ENCODE measurements at regions not wholly inside any gene's neighbourhood (a gene's known extent, or its start where the extent isn't known, plus 50 kb on each side); places are given as distances from the start of the nearest gene placed in this dataset.

- no peak for DNase-seq (ENCODE audit: low read depth in 1 of 2, low spot score in 1 of 2)
These were observed 871.5 kb downstream of the RNF144A start for GRCh38 chr2:7788736-7789135.

- DNase-seq (ENCODE audit: low read depth in 1 of 2, low spot score in 1 of 2): no peak
These were observed 874.9 kb downstream of the RNF144A start for GRCh38 chr2:7792031-7792651.

DNA sequence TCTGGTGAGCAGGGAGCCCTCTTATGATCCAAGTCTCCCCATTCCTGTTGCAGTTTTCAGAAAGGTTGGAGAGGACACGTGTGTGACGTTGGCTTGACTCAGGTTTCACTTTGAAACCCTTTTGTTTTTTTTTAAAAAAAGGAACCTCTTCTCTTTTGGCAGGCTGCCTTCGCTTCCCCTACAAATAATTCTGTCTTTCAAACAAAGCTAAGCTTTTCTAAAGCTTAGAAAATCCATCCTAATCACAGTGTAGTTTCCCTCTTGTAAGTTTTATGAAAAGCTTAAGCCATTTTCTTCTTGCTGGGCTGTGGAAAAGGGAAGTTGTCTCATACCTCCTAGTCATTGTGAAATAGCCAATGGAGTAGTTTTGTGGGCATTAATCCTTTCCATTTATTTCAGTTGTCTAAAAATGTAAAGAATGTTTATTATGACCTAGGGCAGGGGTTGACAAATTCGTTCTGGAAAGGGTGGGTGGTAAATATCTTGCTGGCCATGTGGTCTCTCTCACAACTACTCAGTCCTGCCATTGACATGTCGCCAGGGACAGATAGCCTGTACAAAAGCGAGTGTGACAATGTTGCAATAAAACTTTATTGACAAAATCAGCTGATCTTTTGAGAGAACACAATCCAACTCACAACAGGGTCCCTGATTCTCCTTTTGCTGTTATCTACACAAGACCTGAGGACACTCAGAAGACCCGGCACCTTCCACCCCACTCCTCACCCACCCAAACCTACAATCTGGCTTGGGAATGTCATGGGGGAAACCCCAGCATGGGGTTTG is 878.8 kb downstream of the RNF144A start:
- DNase-seq (ENCODE audit: low read depth in 1 of 2, low spot score in 1 of 2): no peak

- no peak for DNase-seq (ENCODE audit: low read depth in 1 of 2, low spot score in 1 of 2)
These were observed 881.8 kb upstream of the ID2 start for GRCh38 chr2:7800031-7800430.

GRCh38 chr2:7801212-7801611 is 880.6 kb upstream of the ID2 start:
- no peak for DNase-seq (ENCODE audit: low read depth in 1 of 2, low spot score in 1 of 2)

DNA sequence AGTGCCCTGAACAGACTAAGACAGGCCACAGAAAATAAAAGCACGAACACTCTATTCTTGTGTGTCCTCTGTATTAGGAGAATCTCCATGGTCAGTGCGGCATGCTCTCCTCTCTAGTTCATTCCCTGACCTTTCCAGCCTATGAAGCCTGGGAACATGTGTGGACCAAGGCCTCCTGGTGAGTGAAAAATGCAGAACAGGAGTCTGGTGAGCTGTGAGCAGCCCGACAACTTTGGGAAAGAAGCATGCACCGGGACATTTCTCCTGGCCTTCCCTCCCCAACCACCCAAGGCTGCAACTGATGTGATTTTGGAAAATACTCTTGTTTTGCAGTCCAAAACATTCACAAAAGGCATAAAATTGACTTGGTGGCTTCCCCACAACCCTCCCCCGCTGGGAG is 878.3 kb upstream of the ID2 start:
- no peak for DNase-seq (ENCODE audit: low read depth in 1 of 2, low spot score in 1 of 2)

DNA sequence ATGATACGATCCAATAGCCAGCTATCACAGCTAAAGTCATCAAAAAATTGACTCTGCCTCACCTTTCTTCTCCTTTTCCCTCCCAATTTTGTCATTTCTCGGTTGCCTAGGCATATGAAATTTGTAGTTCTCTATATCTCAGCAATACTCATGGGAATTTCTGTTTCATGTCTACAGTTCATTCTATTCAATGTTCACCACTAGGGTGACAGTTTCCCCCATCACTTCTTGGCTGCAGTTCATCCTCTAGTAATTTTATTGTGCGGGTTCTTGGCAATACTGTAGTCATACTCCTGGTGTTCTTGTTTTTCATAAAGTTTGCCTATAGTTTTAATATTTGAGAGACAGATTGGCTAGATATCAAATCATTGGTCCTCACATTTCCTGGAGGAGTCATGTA is 872.2 kb upstream of the ID2 start:
- no peak for DNase-seq (ENCODE audit: low read depth in 1 of 2, low spot score in 1 of 2)

GRCh38 chr2:7811073-7811472 is 870.8 kb upstream of the ID2 start:
- DNase-seq (ENCODE audit: low read depth in 1 of 2, low spot score in 1 of 2): no peak

DNA sequence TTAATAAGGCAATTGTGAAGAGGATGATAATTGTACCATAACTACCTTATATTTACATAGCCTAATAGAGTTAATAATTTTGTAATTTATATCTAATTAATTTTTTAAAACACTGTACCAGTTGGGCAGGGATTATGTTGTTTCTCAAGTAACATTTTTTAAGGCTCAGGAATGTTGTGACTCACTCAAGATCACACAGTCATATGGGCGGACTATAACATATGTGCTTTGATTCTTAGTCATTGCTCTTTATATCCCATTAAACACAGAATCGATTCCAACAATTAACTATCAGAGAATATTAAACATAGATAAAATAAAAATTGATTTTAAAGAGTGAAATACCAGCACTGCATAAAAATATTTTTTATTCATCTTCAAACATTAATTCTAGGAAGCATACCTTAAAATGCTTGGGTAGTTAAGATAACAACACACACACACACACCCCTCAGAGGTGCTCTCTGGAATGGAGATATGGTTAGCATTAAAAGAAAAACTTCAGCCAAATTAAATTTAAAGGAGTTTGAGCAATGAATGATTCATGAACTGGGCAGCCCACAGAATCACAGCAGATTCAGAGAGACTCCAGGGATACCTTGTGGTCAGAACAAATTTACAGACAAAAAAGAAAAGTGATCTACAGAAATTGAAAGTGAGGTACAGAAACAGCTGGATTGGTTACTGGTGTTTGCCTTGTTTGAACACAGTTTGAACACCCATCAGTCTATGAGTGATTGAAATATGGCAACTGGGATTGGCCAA is 869.4 kb upstream of the ID2 start:
- no peak for DNase-seq (ENCODE audit: low read depth in 1 of 2, low spot score in 1 of 2)

DNA sequence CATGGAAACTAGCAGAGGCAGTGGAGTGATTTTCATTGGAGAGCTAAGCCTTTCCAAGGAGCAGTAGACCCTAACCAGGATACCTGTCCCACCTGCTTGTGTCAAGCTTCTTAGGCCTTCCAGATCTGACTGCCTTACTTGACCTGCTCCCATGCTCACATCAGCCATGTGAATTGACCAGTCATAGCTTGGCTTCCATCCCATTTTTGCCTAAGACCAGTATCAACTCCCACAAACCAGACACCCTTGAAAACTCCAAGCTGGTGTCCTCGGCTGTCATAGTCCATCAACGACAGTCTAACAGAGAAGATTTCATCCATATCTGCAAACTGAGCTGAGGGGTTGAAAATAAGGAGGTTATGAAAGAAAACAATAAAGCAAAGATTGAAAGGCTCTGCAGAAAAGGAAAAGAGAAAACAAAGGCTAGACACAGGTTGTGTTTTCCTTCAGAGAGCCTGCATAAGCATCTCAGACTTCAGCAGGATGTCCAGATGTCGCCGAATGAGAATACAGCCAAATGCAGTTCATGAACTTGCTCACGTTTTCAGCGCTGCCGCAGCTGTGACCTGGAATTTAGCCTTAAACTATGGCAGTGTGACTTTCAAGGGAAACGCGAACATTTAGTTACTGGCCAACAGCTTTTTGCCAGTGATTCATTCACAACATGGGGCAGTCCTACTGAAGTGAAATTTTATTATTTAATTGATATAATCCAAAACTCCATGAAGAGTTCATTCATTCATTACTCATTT is 868.1 kb upstream of the ID2 start:
- no peak for DNase-seq (ENCODE audit: low read depth in 1 of 2, low spot score in 1 of 2)

DNA sequence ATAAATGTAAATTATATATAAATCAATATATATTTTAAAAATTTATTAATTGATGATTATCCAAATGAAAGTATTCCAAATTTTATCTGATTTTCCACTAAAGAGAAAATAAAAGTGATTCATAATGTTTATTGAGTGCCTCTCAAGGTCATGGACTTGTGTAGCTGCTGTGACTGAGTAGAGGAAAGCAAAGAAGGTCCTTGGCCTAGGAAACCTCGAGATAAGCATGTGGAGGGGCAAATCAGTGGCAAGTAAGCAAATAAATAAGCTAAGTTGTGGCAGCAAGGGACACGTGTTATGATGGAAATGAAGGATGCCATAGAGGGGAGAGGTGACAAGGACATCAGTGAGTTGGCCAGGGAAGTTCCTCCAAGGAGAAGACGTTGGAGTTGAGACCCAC is 866.1 kb upstream of the ID2 start:
- DNase-seq (ENCODE audit: low read depth in 1 of 2, low spot score in 1 of 2): no peak

GRCh38 chr2:7816233-7816632 is 865.6 kb upstream of the ID2 start:
- DNase-seq (ENCODE audit: low read depth in 1 of 2, low spot score in 1 of 2): no peak

DNA sequence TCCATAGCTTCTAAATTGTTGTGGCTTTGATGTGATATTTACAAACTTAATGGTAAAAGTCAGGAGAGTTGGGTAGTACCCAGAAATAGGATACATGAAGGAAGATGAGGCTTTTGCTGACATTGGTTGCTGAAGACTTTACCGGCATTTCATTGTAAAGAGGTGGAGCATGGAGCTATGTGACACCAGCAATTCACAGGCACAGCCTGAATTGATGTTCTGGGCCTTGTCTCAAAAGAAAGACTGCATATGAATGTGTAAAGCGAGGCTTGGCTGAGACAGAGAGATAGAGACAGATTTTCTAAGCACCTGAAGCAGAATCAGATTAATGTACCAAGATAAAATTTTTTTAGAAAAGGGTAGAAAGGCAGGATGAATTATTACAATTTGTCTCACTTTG is 864.9 kb upstream of the ID2 start:
- DNase-seq (ENCODE audit: low read depth in 1 of 2, low spot score in 1 of 2): no peak

DNA sequence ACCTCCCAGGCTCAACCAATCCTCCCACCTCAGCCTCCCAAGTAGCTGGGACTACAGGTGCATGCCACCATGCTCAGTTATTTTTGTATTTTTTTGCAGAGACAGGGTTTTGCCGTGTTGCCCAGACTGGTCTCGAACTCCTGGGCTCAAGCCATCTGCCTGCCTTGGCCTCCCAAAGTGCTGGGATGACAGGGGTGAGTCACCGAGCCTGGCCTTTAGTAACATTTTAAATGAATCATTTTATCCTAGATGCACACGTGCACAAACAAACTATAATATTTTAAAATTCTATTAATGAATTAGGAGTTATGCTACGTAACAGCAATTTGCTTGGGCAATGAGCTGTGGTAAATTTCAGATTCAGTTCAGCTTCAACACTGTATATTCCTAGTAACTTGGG is 862.5 kb upstream of the ID2 start:
- no peak for DNase-seq (ENCODE audit: low read depth in 1 of 2, low spot score in 1 of 2)

DNA sequence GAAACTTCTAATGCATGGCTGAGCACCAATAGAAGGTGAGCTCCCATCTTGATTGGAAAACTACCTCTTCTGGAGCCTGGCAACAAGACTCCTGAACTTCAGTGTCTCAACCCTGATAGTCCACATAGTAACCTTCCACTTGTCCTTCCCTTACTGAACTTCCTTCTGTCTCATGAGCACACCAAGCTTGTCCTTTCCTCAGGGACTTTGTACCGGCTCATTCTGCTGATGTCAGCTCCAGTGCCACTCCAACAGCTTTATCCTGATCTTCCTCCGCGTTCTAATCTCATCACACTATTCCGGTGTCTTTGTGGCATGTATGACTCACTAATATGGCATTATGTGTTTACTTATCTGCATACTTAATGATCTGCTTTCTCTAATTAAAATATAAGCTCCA is 862.0 kb upstream of the ID2 start:
- DNase-seq (ENCODE audit: low read depth in 1 of 2, low spot score in 1 of 2): no peak

- DNase-seq (ENCODE audit: low read depth in 1 of 2, low spot score in 1 of 2): no peak
These were observed 857.6 kb upstream of the ID2 start for GRCh38 chr2:7824211-7824610.

DNA sequence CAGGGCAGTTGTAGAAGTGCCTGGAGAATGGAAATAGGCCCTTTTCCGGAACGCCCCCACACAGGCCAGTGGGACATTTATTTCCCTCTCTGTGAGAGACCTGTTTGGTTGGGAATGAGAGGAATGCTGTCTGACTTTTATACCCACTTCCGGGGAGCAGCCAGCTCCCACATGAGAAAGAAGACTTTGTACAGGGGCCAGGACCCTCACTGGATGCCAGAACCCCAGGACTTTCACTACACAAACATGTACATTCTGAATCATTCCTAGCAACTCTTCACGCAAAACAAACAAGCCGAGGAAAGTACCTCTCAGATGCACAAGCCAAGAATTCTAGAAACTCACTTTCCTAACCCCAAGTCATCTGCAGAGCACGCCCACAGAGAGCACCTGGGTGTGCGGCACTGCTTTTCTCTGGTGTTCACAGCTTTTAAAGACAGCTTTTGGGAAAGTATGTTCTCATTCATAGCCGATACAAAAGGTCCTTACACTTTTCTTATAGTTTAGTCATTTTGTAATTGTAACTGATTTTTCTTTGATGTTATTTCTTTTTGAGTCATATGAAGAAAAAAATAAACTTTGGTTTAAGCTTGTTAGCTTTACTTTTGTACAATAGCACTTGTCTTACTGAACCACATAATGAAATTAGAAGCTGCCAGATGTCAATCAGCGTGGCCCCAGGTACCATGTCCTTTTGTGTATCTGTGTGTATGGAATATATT is 856.1 kb upstream of the ID2 start:
- DNase-seq (ENCODE audit: low read depth in 1 of 2, low spot score in 1 of 2): peak; percentile 16 to 35

DNA sequence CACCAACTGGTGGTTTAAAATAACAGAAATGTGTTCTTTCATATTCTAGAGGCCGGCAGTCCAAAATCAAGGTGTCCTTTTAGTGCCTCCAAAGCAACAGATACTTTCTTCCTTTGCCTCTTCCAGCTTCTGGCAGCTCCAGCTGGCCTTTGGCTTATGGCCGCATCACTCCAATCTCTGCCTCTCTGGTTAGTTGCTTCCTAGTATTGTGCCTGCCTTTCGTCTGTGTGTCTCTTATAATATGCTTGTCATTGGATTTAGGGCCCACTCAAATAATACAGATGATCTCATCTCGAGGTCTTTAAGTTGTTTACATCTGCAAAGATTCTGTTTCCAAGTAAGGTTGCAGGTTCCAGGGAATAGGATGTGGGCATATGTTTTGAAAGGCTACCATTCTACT is 855.2 kb upstream of the ID2 start:
- no peak for DNase-seq (ENCODE audit: low read depth in 1 of 2, low spot score in 1 of 2)

GRCh38 chr2:7829241-7829640 is 852.6 kb upstream of the ID2 start:
- no peak for DNase-seq (ENCODE audit: low read depth in 1 of 2, low spot score in 1 of 2)

DNA sequence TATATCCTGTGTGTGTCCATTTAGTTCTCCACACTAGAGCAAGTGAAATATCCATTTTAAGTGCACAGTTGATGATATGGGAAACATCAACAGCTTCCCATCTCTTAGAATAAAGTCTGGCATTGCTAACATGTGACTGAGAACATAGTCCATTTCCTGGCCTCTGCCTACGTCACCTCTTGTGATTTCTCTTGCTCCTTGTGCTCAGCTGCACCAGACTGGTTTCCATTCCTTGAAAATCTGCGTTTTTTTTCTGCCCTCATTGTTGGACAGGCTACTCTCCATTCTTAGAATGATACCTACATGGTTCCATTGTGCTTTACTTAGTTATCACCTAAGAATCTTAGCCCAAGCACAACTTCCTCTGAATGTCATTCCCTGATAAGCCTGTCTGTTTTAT is 851.2 kb upstream of the ID2 start:
- DNase-seq (ENCODE audit: low read depth in 1 of 2, low spot score in 1 of 2): no peak

DNA sequence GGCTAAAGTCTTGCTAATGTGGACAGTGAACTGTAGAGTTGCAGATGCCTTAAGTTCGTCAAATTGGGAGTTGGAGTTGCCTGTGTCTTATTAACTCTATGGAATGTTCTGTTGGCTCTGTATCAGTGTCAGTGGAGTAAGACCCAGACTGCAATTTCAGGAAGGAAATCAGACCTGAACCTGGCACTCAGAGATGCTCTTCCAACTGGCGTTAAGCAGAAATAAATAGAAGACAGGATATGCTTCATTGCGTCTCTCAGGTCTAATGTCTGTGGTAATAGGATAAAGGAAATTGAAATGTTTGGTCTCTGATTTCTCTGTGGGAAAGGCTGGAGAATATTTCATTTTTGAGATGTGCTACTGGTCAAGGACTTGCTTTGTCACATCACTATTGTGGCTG is 846.7 kb upstream of the ID2 start:
- DNase-seq (ENCODE audit: low read depth in 1 of 2, low spot score in 1 of 2): no peak
